GM12874 (cell line): ENCODE measurements at regions not wholly inside any gene's neighbourhood (a gene's known extent, or its start where the extent isn't known, plus 50 kb on each side); places are given as distances from the start of the nearest gene placed in this dataset.

Experiments used
- CTCF ChIP-seq: IDR thresholded peaks from 2 replicates; pipeline ENCODE4 v1.5.1; 2011; ENCODE audit warnings: low read depth, mild to moderate bottlenecking, control low read depth, low read length, moderate library complexity; ENCODE audit not compliant: insufficient read depth

- no peak for TF ChIP-seq CTCF
These were observed 182.3 kb upstream of the FN1 start for GRCh38 chr2:215618145-215618544.

- TF ChIP-seq CTCF: no peak
These were observed 181.4 kb upstream of the FN1 start for GRCh38 chr2:215617060-215617824.

GRCh38 chr2:215615803-215616174 lies 179.9 kb upstream of the FN1 start:
- TF ChIP-seq CTCF: no peak

- TF ChIP-seq CTCF: no peak
These were observed 179.4 kb upstream of the FN1 start for GRCh38 chr2:215615067-215615802.

GRCh38 chr2:215614296-215614695 lies 178.4 kb upstream of the FN1 start:
- TF ChIP-seq CTCF: no peak

GRCh38 chr2:215613888-215614287 lies 178.0 kb upstream of the FN1 start:
- TF ChIP-seq CTCF: no peak

- no peak for TF ChIP-seq CTCF
These were observed 177.4 kb upstream of the FN1 start for GRCh38 chr2:215613280-215613679.
